ENCODE measurements at regions not wholly inside any gene's neighbourhood (a gene's known extent, or its start where the extent isn't known, plus 50 kb on each side); places are given as distances from the start of the nearest gene placed in this dataset.
A peak's percentile ranks its signal among the peaks of the same experiment; 100 is the strongest.
"Not testable (repeated sequence)": the region's sequence is repeated elsewhere in the genome, so short reads cannot be mapped to it uniquely, and the experiment has no call there.

DNA sequence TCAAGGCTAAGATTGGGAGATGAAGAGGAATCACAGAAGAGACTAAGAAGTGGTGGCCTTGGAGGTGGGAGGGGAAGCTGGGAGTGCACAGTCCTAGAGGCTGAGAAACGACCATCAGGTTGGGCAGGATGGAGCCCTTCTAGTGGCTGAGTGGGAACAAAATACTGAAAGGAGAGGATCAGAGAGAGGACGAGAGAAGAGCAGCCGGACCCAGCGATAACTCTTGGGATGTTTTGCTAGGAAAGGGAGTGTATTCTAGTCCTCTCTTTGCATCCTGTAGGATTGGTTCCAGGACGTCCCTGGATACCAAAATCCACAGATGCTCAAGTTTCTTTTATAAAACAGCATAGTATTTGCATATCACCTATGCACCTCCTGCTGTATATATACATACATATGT is 143.8 kb downstream of the CRLF3 start:
- DNase-seq; H3K36me3 ChIP-seq; H3K27me3 ChIP-seq (ENCODE audit: insufficient read depth, low read depth, severe bottlenecking); H3K9me3 ChIP-seq (ENCODE audit: severe bottlenecking); H3K4me3 ChIP-seq (ENCODE audit: low read depth, low read length); H3K27ac ChIP-seq: not testable (repeated sequence)

DNA sequence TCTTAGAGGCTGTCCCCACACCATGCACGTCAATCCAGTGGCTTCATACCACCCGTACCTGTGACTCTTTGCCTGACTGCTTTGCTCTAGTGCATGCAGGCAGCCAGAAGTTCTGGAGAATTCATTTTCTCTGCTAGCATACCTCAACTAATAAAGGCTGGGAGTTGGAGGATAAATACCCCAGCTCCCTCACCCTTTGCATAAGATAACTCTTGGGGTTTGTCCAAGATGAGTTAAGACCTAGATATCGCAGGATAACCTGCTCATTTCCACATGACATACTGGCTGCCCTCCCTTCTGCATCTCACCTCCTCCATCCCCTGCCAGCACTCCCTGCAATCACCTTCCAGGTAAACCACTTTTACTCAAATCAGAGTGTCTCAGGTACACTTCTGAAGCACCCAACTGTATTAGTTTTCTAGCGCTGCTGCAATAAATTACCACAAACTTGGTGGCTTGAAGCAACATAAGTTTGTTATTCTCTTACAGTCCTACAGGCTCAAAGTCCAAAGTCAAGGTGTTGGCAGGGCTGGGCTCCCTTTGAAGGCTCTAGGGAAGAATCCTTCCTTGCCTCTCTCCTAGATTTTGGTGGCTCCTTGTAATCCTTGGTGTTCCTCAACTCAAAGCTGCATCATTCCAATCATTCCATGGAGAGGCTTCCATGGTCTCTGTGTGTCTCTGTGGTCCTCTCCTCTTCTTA is 146.8 kb downstream of the CRLF3 start:
- no peak for DNase-seq
- Histone ChIP-seq H3K36me3 (no peaks in the 10 kb centered on the region), H3K4me3 (ENCODE audit: low read depth, low read length) (no peak overlapping the region), H3K9me3 (ENCODE audit: severe bottlenecking) (peaks cover 3% of the 10 kb centered on the region), H3K27ac (no peak overlapping the region), H3K27me3 (ENCODE audit: insufficient read depth, low read depth, severe bottlenecking) (no peaks in the 10 kb centered on the region)
- TF ChIP-seq, protein P1, sequence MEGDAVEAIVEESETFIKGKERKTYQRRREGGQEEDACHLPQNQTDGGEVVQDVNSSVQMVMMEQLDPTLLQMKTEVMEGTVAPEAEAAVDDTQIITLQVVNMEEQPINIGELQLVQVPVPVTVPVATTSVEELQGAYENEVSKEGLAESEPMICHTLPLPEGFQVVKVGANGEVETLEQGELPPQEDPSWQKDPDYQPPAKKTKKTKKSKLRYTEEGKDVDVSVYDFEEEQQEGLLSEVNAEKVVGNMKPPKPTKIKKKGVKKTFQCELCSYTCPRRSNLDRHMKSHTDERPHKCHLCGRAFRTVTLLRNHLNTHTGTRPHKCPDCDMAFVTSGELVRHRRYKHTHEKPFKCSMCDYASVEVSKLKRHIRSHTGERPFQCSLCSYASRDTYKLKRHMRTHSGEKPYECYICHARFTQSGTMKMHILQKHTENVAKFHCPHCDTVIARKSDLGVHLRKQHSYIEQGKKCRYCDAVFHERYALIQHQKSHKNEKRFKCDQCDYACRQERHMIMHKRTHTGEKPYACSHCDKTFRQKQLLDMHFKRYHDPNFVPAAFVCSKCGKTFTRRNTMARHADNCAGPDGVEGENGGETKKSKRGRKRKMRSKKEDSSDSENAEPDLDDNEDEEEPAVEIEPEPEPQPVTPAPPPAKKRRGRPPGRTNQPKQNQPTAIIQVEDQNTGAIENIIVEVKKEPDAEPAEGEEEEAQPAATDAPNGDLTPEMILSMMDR (IDR thresholded peaks at IDR 0.05; ENCODE audit: low read depth, low read length) = no peak

DNA sequence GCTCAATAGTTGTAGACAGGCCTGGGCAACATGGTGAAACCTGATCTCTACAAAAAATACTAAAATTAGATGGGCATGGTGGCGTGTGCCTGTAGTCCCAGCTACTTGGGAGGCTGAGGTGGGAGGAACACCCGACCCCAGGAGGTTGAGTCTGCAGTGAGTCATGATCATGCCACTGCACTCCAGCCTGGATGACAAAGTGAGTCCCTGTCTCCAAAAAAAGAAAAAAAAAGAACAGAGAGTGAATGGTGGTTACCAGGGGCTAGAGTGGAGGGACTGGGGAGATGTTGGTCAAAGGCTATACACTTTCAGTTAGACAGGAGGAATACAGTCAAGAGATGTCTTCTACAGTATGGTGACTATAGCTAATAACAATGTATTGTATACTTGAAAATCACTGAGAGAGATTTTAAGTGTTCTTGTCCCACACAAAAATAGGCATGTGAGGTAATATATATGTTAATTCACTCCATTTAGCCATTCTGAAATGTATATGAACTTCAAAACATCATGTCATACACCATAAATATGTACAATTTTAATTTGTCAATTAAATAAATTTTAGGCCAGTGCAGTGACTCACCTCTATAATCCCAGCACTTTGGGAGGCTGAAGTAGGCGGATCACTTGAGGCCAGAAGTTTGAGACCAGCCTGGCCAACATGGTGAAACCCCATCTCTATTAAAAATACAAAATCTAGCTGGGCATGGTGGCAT is 148.6 kb downstream of the CRLF3 start:
- not testable (repeated sequence) for H3K27ac ChIP-seq; DNase-seq; H3K36me3 ChIP-seq; H3K9me3 ChIP-seq (ENCODE audit: severe bottlenecking); H3K4me3 ChIP-seq (ENCODE audit: low read depth, low read length); H3K27me3 ChIP-seq (ENCODE audit: insufficient read depth, low read depth, severe bottlenecking)

DNA sequence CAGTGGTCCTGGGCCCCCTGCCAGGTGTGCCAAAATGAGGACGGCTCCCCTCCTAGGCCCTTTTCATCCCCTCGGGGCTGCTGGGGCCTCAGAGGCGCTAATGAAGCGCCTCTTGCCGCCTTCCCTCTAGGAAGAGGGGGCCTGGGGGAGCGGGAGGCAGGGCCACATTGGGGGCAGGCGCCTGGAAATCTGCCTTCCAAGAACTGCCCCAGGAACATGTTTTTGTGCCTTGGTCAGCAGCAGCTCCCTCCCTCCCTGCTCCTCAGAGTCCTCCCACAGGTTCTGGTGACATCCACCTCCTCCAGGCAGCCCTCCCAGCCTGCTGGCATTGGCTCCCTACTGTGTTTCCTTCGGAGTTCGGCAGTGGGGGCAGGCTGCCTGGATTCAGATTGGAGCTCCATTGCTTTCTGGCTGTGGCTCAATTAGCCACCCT is 155.3 kb downstream of the CRLF3 start:
- not testable (repeated sequence) for H3K27me3 ChIP-seq (ENCODE audit: insufficient read depth, low read depth, severe bottlenecking); H3K9me3 ChIP-seq (ENCODE audit: severe bottlenecking); H3K4me3 ChIP-seq (ENCODE audit: low read depth, low read length); H3K36me3 ChIP-seq; H3K27ac ChIP-seq; DNase-seq

DNA sequence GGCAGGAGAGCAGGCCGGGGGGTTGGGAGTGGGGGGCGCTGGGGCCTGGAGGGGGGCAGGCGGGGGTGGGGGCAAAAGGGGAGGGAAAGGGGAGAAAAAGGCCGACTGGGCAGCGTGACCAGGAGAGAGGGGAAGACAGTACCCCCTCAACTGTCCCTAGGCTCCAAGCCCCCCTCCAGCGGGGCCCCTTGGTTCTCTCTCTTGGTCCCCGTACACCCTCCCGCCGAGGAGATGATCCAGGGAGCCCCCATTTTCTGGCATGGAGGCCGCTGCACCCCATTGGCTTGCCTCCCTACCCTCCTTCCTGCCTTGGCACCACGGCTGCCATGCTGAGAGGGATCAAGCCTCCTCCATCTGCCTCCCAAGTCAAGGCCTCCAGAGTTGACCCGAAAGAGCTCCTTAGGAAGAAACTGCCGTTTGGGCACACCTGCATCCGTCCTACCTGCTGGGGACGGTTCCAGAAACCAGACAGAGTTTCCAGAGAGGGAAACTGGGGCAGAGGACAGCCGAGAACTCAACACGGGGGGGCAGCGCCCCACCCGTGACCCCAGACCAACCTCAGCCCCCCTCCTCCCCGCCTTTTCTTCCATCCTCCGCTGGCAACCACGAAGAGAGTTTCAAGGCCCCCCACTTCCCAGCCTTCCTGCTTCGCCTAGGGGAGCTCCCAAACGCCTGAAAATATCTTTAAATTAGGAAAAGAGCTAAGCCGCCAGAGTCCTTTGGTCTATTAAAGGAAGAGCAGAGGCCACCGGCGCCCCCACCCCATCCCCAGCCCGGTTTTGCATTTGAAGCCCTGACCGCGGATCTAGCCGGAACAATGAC is 155.9 kb downstream of the CRLF3 start:
- DNase-seq; H3K4me3 ChIP-seq (ENCODE audit: low read depth, low read length): not testable (repeated sequence)

DNA sequence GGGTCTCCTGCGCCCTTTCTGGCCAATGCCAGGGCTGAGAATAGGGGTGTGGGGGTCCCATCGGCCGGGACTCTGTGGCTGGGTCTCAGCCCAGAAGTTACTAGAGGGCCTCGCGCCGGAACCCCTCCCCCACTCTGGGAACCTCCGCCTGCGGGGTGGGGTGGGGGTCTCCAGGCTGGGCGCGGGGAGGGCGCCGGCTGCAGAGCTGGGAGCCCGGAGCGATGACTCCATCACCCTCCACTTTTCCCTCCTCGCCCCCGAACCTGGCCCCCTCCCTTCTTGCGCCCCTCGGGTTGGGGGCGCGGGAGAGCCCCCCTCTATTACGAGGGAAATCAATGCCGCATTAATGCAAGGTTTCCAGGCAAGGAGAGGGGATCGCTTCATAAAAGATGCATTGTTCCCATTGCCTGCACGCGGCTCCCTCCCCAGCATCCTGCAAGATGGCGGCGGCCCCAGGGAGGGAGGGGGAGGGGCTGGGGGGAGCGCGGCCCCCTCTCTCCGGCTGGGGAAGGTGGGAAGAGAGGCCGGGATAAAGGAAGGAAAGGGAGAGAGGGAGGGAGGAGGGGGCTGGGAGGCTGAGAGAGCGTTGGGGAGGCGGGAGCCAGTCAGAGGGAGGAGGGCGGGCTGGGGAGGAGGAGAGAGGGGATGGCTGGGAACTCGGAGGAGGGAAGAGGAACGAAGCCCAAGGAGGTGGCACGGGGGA is 156.7 kb downstream of the CRLF3 start:
- Histone ChIP-seq H3K4me3 (ENCODE audit: low read depth, low read length) (peak overlapping the region; percentile 46), H3K27ac (peak overlapping the region; percentile 87)
- not testable (repeated sequence) for H3K9me3 ChIP-seq (ENCODE audit: severe bottlenecking); H3K36me3 ChIP-seq; H3K27me3 ChIP-seq (ENCODE audit: insufficient read depth, low read depth, severe bottlenecking)
- peak; percentile 93 for DNase-seq

More for the DNA sequence above, 155.9 kb downstream of the CRLF3 start:
- not testable (repeated sequence) for H3K27me3 ChIP-seq (ENCODE audit: insufficient read depth, low read depth, severe bottlenecking); H3K27ac ChIP-seq; H3K36me3 ChIP-seq; H3K9me3 ChIP-seq (ENCODE audit: severe bottlenecking)

DNA sequence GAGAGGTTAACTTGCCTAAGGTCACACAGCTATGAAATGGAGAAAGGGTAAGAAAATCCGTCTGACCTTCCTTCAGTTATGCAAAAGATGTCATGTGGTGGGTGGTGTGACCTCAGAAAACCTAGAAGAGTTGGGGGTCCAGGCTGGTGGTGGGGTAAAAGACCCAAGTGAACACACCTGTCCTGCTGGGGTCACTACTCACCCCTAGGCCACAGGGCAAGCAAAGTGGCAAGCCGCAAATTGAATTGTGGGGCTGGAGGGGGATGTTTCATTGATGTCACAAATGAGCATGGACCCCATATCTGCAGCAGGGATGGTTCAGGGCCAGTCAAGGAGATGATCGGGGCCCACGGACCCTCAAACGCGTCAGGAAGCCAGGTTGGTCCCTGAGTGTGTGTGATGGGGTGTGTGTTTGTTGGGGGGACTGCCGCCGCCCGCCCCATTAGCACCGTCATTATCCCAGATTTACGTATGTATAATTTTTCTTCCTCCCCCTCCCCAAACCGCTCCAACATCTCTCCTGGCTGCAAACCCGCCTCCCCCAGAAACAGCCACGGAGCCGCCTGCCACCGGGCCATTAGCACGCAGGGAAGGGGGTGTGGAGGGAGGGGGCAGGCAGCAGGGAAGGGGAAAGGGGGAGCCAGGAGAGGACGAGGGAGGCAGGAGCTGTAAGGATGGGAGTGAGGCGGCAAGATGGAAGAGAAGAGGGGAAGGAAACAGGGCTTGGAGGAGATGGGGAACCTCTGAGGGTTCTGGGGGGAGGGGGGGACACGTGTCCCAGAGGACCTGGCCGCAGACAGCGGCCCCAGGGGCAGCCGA is 157.4 kb downstream of the CRLF3 start:
- not testable (repeated sequence) for H3K27ac ChIP-seq; H3K9me3 ChIP-seq (ENCODE audit: severe bottlenecking); DNase-seq; H3K36me3 ChIP-seq; H3K27me3 ChIP-seq (ENCODE audit: insufficient read depth, low read depth, severe bottlenecking)
- H3K4me3 ChIP-seq (ENCODE audit: low read depth, low read length) = peak overlapping the region; percentile 46

DNA sequence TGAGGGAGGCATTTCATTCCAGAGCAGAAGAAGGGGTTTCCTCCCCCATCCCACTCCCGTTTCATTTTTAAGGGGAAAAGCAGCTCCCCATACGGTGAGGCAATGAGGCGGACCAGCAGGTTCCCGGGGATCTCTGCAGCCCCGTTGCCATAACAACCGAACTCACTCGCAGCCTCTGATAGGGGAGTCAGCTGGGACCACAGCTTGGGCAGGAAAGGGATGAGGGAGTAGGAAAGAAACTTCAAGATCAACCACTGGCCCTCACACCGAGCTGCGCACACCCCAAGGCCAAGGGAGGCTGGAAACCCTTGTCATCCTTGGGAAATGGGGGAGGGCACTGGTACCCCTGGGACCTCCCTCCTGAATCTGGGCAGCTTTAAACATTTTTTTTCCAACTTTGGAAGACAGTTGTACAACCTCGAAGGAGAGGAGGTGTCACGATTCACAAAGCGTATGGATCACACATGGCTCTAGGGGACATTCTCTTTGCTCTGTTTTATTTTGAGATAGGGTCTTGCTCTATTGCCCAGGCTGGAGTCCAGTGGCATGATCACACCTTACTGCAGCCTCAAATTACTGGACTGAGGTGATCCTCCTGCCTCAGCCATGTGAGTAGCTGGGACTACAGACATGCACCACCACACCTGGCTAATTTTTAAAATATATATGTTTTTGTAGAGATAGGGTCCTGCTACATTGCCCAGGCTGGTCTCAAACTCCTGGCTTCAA is 160.6 kb downstream of the CRLF3 start:
- DNase-seq; H3K36me3 ChIP-seq; H3K27ac ChIP-seq; H3K4me3 ChIP-seq (ENCODE audit: low read depth, low read length); H3K9me3 ChIP-seq (ENCODE audit: severe bottlenecking); H3K27me3 ChIP-seq (ENCODE audit: insufficient read depth, low read depth, severe bottlenecking): not testable (repeated sequence)

DNA sequence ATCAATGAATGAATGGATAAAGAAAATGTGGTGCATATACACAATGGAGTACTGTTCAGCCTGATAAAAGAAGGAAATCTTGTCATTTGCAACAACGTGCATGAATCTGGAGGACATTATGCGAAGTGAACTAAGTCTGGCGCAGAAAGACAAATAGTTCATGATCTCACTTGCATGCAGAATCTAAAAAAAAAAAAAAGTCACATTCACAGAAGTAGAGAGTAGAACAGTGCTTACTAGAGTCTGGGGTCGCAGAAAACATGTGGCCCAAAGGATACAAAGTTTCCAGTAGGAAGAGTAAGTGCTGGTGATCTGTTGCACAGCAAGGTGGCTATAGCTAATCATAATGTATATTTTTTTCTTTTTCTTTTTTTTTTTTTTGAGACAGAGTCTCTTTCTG is 167.3 kb downstream of the CRLF3 start:
- not testable (repeated sequence) for H3K27me3 ChIP-seq (ENCODE audit: insufficient read depth, low read depth, severe bottlenecking); H3K4me3 ChIP-seq (ENCODE audit: low read depth, low read length); DNase-seq; H3K36me3 ChIP-seq; H3K27ac ChIP-seq; H3K9me3 ChIP-seq (ENCODE audit: severe bottlenecking)

DNA sequence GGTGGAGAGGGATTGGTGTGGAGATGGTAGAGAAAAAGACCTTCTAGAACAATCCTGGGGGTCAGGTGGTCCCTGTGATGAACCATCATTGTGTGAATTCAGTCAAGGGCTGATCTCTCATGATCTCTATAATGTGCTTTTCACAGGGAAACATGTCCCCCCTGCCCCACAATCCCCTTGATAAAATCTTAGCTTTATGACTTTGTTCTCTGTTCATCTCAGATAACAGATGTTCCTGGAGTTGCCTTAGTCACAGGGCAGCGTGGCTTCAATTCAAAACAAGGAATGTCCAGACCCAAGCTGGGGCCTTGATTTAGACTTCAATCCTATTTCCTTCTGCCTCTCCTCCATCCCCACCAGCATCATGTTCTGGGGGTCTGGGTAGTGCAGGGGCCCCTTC is 171.5 kb downstream of the CRLF3 start:
- H3K36me3 ChIP-seq; H3K27ac ChIP-seq; H3K9me3 ChIP-seq (ENCODE audit: severe bottlenecking); DNase-seq; H3K4me3 ChIP-seq (ENCODE audit: low read depth, low read length); H3K27me3 ChIP-seq (ENCODE audit: insufficient read depth, low read depth, severe bottlenecking): not testable (repeated sequence)

DNA sequence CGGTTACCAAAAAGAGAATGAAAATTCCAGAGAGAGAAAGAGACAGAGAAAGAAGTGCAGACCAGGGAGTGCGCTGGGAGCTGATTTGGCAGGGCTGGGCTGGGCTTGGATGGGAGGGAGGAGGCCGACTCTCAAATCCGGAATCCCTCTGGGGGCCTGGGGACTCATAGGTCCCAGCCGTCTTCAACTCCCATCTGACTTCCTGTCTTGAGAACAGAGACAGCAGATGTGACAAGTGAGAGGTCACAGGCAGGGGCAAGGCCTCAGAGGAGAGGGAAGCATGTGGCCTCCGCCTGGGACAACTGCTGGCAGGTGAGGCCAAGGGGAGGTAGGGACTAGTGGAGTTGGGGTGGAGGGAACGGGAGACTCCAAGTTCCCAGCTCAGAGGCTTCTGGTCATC is 172.9 kb downstream of the GOSR1 start:
- H3K4me3 ChIP-seq (ENCODE audit: low read depth, low read length); H3K27ac ChIP-seq; H3K36me3 ChIP-seq; DNase-seq; H3K27me3 ChIP-seq (ENCODE audit: insufficient read depth, low read depth, severe bottlenecking); H3K9me3 ChIP-seq (ENCODE audit: severe bottlenecking): not testable (repeated sequence)

Measured in WERI-Rb-1 (cell line).